Ovary (tissue), 3 donors: ENCODE measurements at regions not wholly inside any gene's neighbourhood (a gene's known extent, or its start where the extent isn't known, plus 50 kb on each side); places are given as distances from the start of the nearest gene placed in this dataset.

Source experiments
- EP300 ChIP-seq: sonication (generic); formaldehyde crosslinking; IDR thresholded peaks from one replicate; pipeline ENCODE4 v1.6.1; 2017; ENCODE audit warnings: antibody characterized with exemption
- POLR2A ChIP-seq: fragments of 450-650 bp; IDR thresholded peaks from one replicate; pipeline ENCODE4 v1.6.1; 2017; ENCODE audit warnings: antibody characterized with exemption, mild to moderate bottlenecking, moderate library complexity
- TF ChIP-seq, protein P1 (sequence below), 3 donors: fragments of 450-650 bp in 2 of 3; fragments of 200-600 bp in 1 of 3; IDR thresholded peaks; one replicate each; pipeline versions ENCODE4 v1.5.1 to v1.8.0; 2016 to 2022; ENCODE audit warnings: antibody characterized with exemption in 3 of 3, mild to moderate bottlenecking in 1 of 3
- donor health status: DM: no; HTN: no; CAD: no.

DNA sequence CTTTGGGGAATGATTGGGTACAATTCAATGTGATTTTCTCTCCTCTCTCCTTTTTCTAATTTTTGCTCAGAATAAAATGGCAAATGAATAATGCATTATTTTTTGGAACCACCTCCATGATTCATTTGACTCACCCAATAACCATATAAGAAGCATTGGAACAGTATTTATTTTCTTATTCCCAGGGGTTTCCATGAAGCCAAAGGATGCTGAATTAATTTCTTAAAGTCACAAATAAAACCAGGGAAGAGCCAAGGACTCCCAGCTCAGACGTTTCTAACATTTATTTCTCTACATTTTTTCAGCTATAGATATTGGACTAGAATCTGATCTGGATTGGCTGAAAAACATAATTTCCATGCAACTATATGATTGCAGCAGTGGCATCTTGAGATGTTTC lies 735.2 kb upstream of the ANKRD30A start:
- TF ChIP-seq, protein P1, sequence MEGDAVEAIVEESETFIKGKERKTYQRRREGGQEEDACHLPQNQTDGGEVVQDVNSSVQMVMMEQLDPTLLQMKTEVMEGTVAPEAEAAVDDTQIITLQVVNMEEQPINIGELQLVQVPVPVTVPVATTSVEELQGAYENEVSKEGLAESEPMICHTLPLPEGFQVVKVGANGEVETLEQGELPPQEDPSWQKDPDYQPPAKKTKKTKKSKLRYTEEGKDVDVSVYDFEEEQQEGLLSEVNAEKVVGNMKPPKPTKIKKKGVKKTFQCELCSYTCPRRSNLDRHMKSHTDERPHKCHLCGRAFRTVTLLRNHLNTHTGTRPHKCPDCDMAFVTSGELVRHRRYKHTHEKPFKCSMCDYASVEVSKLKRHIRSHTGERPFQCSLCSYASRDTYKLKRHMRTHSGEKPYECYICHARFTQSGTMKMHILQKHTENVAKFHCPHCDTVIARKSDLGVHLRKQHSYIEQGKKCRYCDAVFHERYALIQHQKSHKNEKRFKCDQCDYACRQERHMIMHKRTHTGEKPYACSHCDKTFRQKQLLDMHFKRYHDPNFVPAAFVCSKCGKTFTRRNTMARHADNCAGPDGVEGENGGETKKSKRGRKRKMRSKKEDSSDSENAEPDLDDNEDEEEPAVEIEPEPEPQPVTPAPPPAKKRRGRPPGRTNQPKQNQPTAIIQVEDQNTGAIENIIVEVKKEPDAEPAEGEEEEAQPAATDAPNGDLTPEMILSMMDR (IDR thresholded peaks at IDR 0.05): no peak
- TF ChIP-seq POLR2A (no peak), EP300 (no peak)
